H9 (cell line): ENCODE measurements at regions not wholly inside any gene's neighbourhood (a gene's known extent, or its start where the extent isn't known, plus 50 kb on each side); places are given as distances from the start of the nearest gene placed in this dataset.

Source experiments
- DNase-seq: peaks from one replicate; pipeline ENCODE4 v3.0.0-alpha.2; 2017
- H2AFZ ChIP-seq: one replicate; pipeline ENCODE4 v1.6.1; 2013; ENCODE audit warnings: mild to moderate bottlenecking, low read length, control low read depth, moderate library complexity
- H2AK5ac ChIP-seq: 2 replicates; pipeline ENCODE4 v1.6.1; 2013; ENCODE audit warnings: low read length, control low read depth, mixed read lengths; ENCODE audit not compliant: insufficient read length
- H2BK120ac ChIP-seq: one replicate; pipeline ENCODE4 v1.6.1; 2013; ENCODE audit warnings: low read depth, mild to moderate bottlenecking, low read length, control low read depth, inconsistent platforms; ENCODE audit not compliant: poor library complexity, severe bottlenecking
- H2BK12ac ChIP-seq: 2 replicates; pipeline ENCODE4 v1.6.1; 2013; ENCODE audit warnings: low read length, control low read depth, mixed read lengths, low read depth; ENCODE audit not compliant: insufficient read length
- H2BK15ac ChIP-seq: 2 replicates; pipeline ENCODE4 v1.6.1; 2013; ENCODE audit warnings: low read depth, low read length, control low read depth
- H2BK20ac ChIP-seq: one replicate; pipeline ENCODE4 v1.6.1; 2013; ENCODE audit warnings: low read depth, mild to moderate bottlenecking, low read length, control low read depth, inconsistent platforms; ENCODE audit not compliant: poor library complexity, severe bottlenecking
- H2BK5ac ChIP-seq: 2 replicates; pipeline ENCODE4 v1.6.1; 2013; ENCODE audit warnings: low read length, control low read depth, mixed read lengths; ENCODE audit not compliant: insufficient read length
- H3K14ac ChIP-seq: 2 replicates; pipeline ENCODE4 v1.6.1; 2013; ENCODE audit warnings: low read length, control low read depth; ENCODE audit not compliant: insufficient read depth
- H3K18ac ChIP-seq: 2 replicates; pipeline ENCODE4 v1.6.1; 2013; ENCODE audit warnings: low read depth, mild to moderate bottlenecking, mixed read lengths, low read length, control low read depth; ENCODE audit not compliant: insufficient read length
- H3K23ac ChIP-seq: 2 replicates; pipeline ENCODE4 v1.6.1; 2013; ENCODE audit warnings: low read length, control low read depth, mixed read lengths, low read depth; ENCODE audit not compliant: insufficient read length
- H3K23me2 ChIP-seq: 2 replicates; pipeline ENCODE4 v1.6.1; 2013; ENCODE audit warnings: low read depth, mild to moderate bottlenecking, mixed read lengths, low read length, control low read depth; ENCODE audit not compliant: insufficient read length, poor library complexity, severe bottlenecking
- H3K27ac ChIP-seq: 2 replicates; pipeline ENCODE4 v1.5.1; 2013; ENCODE audit warnings: low read length, control low read depth, mixed read lengths, low read depth; ENCODE audit not compliant: insufficient read length
- H3K27me3 ChIP-seq: 2 replicates; pipeline ENCODE4 v1.6.1; 2013; ENCODE audit warnings: low read length, control low read depth, inconsistent platforms; ENCODE audit not compliant: insufficient read depth
- H3K4ac ChIP-seq: 2 replicates; pipeline ENCODE4 v1.6.1; 2013; ENCODE audit warnings: low read depth, mild to moderate bottlenecking, control low read depth, inconsistent platforms, low read length, moderate library complexity
- H3K4me1 ChIP-seq: 2 replicates; pipeline ENCODE4 v1.6.1; 2013; ENCODE audit warnings: low read length, control low read depth, inconsistent platforms; ENCODE audit not compliant: insufficient read depth
- H3K4me2 ChIP-seq: 2 replicates; pipeline ENCODE4 v1.6.1; 2013; ENCODE audit warnings: low read length, control low read depth, mixed read lengths; ENCODE audit not compliant: insufficient read length, insufficient read depth
- H3K56ac ChIP-seq: 2 replicates; pipeline ENCODE4 v1.6.1; 2013; ENCODE audit warnings: low read depth, mild to moderate bottlenecking, mixed read lengths, low read length, control low read depth; ENCODE audit not compliant: insufficient read length
- H3K79me1 ChIP-seq: 2 replicates; pipeline ENCODE4 v1.6.1; 2013; ENCODE audit warnings: low read depth, mild to moderate bottlenecking, moderate library complexity, low read length, control low read depth, inconsistent platforms; ENCODE audit not compliant: insufficient read depth, poor library complexity, severe bottlenecking
- H3K79me2 ChIP-seq: 2 replicates; pipeline ENCODE4 v1.6.1; 2013; ENCODE audit warnings: low read length, control low read depth, inconsistent platforms; ENCODE audit not compliant: insufficient read depth
- H3K9ac ChIP-seq: 2 replicates; pipeline ENCODE4 v1.6.1; 2013; ENCODE audit warnings: low read length, control low read depth, mixed read lengths; ENCODE audit not compliant: insufficient read length; ENCODE audit errors: extremely low read depth
- H3K9me3 ChIP-seq: one replicate; pipeline ENCODE4 v1.6.1; 2013; ENCODE audit warnings: low read depth, low read length, inconsistent platforms; ENCODE audit not compliant: control insufficient read depth
- H3T11ph ChIP-seq: one replicate; pipeline ENCODE4 v1.6.1; 2013; ENCODE audit warnings: mild to moderate bottlenecking, low read length, control low read depth, inconsistent platforms
- H4K20me1 ChIP-seq: one replicate; pipeline ENCODE4 v1.6.1; 2013; ENCODE audit not compliant: control insufficient read depth, insufficient read length, insufficient read depth
- H4K5ac ChIP-seq: 2 replicates; pipeline ENCODE4 v1.6.1; 2013; ENCODE audit warnings: low read depth, mild to moderate bottlenecking, mixed read lengths, low read length, control low read depth; ENCODE audit not compliant: insufficient read length
- H4K8ac ChIP-seq: replicated peaks from 2 replicates; pipeline ENCODE4 v1.6.1; 2013; ENCODE audit warnings: low read length, control low read depth, mixed read lengths, low read depth; ENCODE audit not compliant: insufficient read length
- H4K91ac ChIP-seq: 2 replicates; pipeline ENCODE4 v1.6.1; 2013; ENCODE audit warnings: low read depth, mild to moderate bottlenecking, moderate library complexity, mixed read lengths, low read length, control low read depth; ENCODE audit not compliant: insufficient read length
- H3K27ac Mint-ChIP-seq, 3 experiments: 2 replicates in 2 of 3; 3 replicates in 1 of 3; pipeline ENCODE4 v1.8.0; 2020 to 2021; ENCODE audit warnings: mixed read lengths in 3 of 3, mild to moderate bottlenecking in 1 of 3, moderate library complexity in 1 of 3
- H3K27me3 Mint-ChIP-seq: 2 replicates; pipeline ENCODE4 v1.8.0; 2021; ENCODE audit warnings: low read depth, mild to moderate bottlenecking, moderate library complexity, mixed read lengths
- H3K36me3 Mint-ChIP-seq, 3 experiments: 2 replicates in 2 of 3; 3 replicates in 1 of 3; pipeline ENCODE4 v1.8.0; 2020 to 2021; ENCODE audit warnings: low read depth in 3 of 3, mixed read lengths in 3 of 3; ENCODE audit not compliant: insufficient read depth in 1 of 3
- H3K4me1 Mint-ChIP-seq, 2 experiments: 2 replicates each; pipeline ENCODE4 v1.8.0; 2020; ENCODE audit warnings: mixed read lengths in 2 of 2
- H3K4me3 Mint-ChIP-seq, 2 experiments: 2 replicates in 1 of 2; 3 replicates in 1 of 2; pipeline ENCODE4 v1.8.0; 2020 to 2021; ENCODE audit warnings: mild to moderate bottlenecking in 2 of 2, mixed read lengths in 2 of 2, moderate library complexity in 1 of 2
- H3K9me3 Mint-ChIP-seq, 2 experiments: 2 replicates in 1 of 2; 3 replicates in 1 of 2; pipeline ENCODE4 v1.8.0; 2020; ENCODE audit warnings: mild to moderate bottlenecking in 2 of 2, mixed read lengths in 2 of 2, moderate library complexity in 1 of 2
- CTCF ChIP-seq: fragments of 200-600 bp; sonication (generic); conservative IDR thresholded peaks from 3 replicates; pipeline ENCODE4 v1.8.0; 2021; ENCODE audit warnings: antibody characterized with exemption, mild to moderate bottlenecking
- WGBS: extraction: QIAGEN DNeasy Blood & Tissue Kit; methylation state at CpG from one replicate; pipeline ENCODE4 v1.1.7; 2013; ENCODE audit warnings: missing lambda C conversion rate, low lambda C conversion rate, mixed read lengths; ENCODE audit not compliant: insufficient read length; ENCODE audit errors: extremely low coverage; 5-methylcytosine and 5-hydroxymethylcytosine counted together

- Histone ChIP-seq H3K4me2 (no peak overlapping the region), H2AFZ (no peak overlapping the region)
Observed at GRCh38 chr2:41698678-41699422, 349.0 kb upstream of the PKDCC start.

More at GRCh38 chr2:41698678-41699422, 349.0 kb upstream of the PKDCC start:
- Histone ChIP-seq H4K5ac (no peak overlapping the region), H3K23me2 (no peaks in the 10 kb centered on the region), H3K4ac (no peak overlapping the region), H3K9ac (no peak overlapping the region), H2AK5ac (no peak overlapping the region), H3K79me1 (no peaks in the 10 kb centered on the region), H4K20me1 (no peaks in the 10 kb centered on the region), H2BK5ac (no peak overlapping the region), H3K18ac (no peak overlapping the region), H3K23ac (no peak overlapping the region), H3K14ac (no peak overlapping the region), H2BK12ac (no peak overlapping the region), H3K9me3 (no peaks in the 10 kb centered on the region), H2BK20ac (no peak overlapping the region), H3K27ac (no peak overlapping the region), H3K79me2 (no peaks in the 10 kb centered on the region), H3K27me3 (no peaks in the 10 kb centered on the region), H2BK120ac (no peak overlapping the region), H4K8ac (no peak overlapping the region), H3K4me1 (no peaks in the 10 kb centered on the region; the same call in 1 of the 2 replicates), H3T11ph (no peak overlapping the region), H2BK15ac (no peak overlapping the region), H4K91ac (no peak overlapping the region), H3K56ac (no peak overlapping the region)
- H3K27me3 Mint-ChIP-seq = no peaks in the 10 kb centered on the region; the same call in 1 of the 2 replicates
- no peak overlapping the region for H3K4me3 Mint-ChIP-seq
- peak; percentile 70 for DNase-seq
- H3K36me3 Mint-ChIP-seq = no peaks in the 10 kb centered on the region; a peak in 1 of 7 replicates
- peaks cover 9 to 14% of the 10 kb centered on the region in 2 experiments; a peak in 3 of 4 replicates for H3K4me1 Mint-ChIP-seq
- no CpG with 5 or more reads among the region's 18 CpGs for WGBS
- TF ChIP-seq CTCF = peak; percentile 93
- no peak overlapping the region for H3K27ac Mint-ChIP-seq
- no peaks in the 10 kb centered on the region for H3K9me3 Mint-ChIP-seq
